Liver (tissue), 8 donors: ENCODE measurements at regions not wholly inside any gene's neighbourhood (a gene's known extent, or its start where the extent isn't known, plus 50 kb on each side); places are given as distances from the start of the nearest gene placed in this dataset.

ENCODE experiments used
- DNase-seq: peaks from one replicate; pipeline ENCODE4 v3.0.0-alpha.2; 2017; ENCODE audit warnings: low spot score
- H3K27ac ChIP-seq, 2 donors: one replicate each; pipeline ENCODE4 v1.7.0; 2013; ENCODE audit warnings: inconsistent platforms in 2 of 2, low read length in 2 of 2, control low read depth in 1 of 2, low read depth in 1 of 2, mild to moderate bottlenecking in 1 of 2
- H3K27me3 ChIP-seq, 4 donors: one replicate each; pipeline versions ENCODE4 v1.6.1 to v1.7.0; 2013; ENCODE audit warnings: low read length in 3 of 4, inconsistent platforms in 1 of 4, mild to moderate bottlenecking in 1 of 4, moderate library complexity in 1 of 4; ENCODE audit not compliant: control insufficient read depth in 4 of 4, insufficient read depth in 4 of 4
- H3K36me3 ChIP-seq, 4 donors: one replicate each; pipeline versions ENCODE4 v1.6.1 to v1.7.0; 2013; ENCODE audit warnings: low read length in 3 of 4, mild to moderate bottlenecking in 3 of 4, low read depth in 1 of 4, moderate library complexity in 1 of 4; ENCODE audit not compliant: control insufficient read depth in 4 of 4, insufficient read depth in 3 of 4
- H3K4me1 ChIP-seq, 4 donors: one replicate each; pipeline versions ENCODE4 v1.6.1 to v1.7.0; 2013; ENCODE audit warnings: low read length in 3 of 4, mild to moderate bottlenecking in 3 of 4, moderate library complexity in 1 of 4; ENCODE audit not compliant: control insufficient read depth in 4 of 4, insufficient read depth in 4 of 4
- H3K4me3 ChIP-seq, 3 donors: one replicate each; pipeline versions ENCODE4 v1.6.1 to v1.7.0; 2013; ENCODE audit warnings: low read length in 3 of 3, control low read depth in 1 of 3, low read depth in 1 of 3, mild to moderate bottlenecking in 1 of 3
- H3K9ac ChIP-seq, 2 donors: one replicate each; pipeline ENCODE4 v1.7.0; 2013; ENCODE audit warnings: low read length in 2 of 2, mild to moderate bottlenecking in 2 of 2, moderate library complexity in 2 of 2, control low read depth in 1 of 2, low read depth in 1 of 2
- H3K9me3 ChIP-seq, 4 donors: one replicate each; pipeline versions ENCODE4 v1.6.1 to v1.7.0; 2013; ENCODE audit warnings: low read length in 3 of 4; ENCODE audit not compliant: control insufficient read depth in 4 of 4
- FOXA1 ChIP-seq: IDR thresholded peaks from 2 replicates; pipeline ENCODE4 v1.6.1; 2016; ENCODE audit warnings: antibody characterized with exemption
- FOXA2 ChIP-seq: IDR thresholded peaks from 2 replicates; pipeline ENCODE4 v1.6.1; 2016; ENCODE audit warnings: antibody characterized with exemption
- GABPA ChIP-seq, 2 donors: IDR thresholded peaks in 1 of 2; conservative IDR thresholded peaks in 1 of 2; 2 replicates each; pipeline ENCODE4 v1.6.1; 2016; ENCODE audit warnings: antibody characterized with exemption in 2 of 2, mild to moderate bottlenecking in 1 of 2, moderate library complexity in 1 of 2
- HNF4A ChIP-seq, 2 donors: conservative IDR thresholded peaks; 2 replicates each; pipeline ENCODE4 v1.6.1; 2016; ENCODE audit warnings: antibody characterized with exemption in 2 of 2, mild to moderate bottlenecking in 2 of 2
- HNF4G ChIP-seq: IDR thresholded peaks from 2 replicates; pipeline ENCODE4 v1.6.1; 2016; ENCODE audit warnings: antibody characterized with exemption
- JUND ChIP-seq, 2 donors: IDR thresholded peaks; 2 replicates each; pipeline ENCODE4 v1.6.1; 2016; ENCODE audit warnings: antibody characterized with exemption in 2 of 2
- NR2F2 ChIP-seq: IDR thresholded peaks from 2 replicates; pipeline ENCODE4 v1.6.1; 2016; ENCODE audit warnings: antibody characterized with exemption
- RAD21 ChIP-seq, 2 donors: IDR thresholded peaks; 2 replicates each; pipeline ENCODE4 v1.6.1; 2016; ENCODE audit warnings: antibody characterized with exemption in 2 of 2, mild to moderate bottlenecking in 2 of 2
- RXRA ChIP-seq, 2 donors: IDR thresholded peaks; 2 replicates each; pipeline ENCODE4 v1.6.1; 2017 to 2018; ENCODE audit warnings: antibody characterized with exemption in 2 of 2, mild to moderate bottlenecking in 1 of 2
- TAF1 ChIP-seq: conservative IDR thresholded peaks from 2 replicates; pipeline ENCODE4 v1.6.1; 2016; ENCODE audit warnings: antibody characterized with exemption, mild to moderate bottlenecking
- YY1 ChIP-seq: IDR thresholded peaks from 2 replicates; pipeline ENCODE4 v1.6.1; 2016; ENCODE audit warnings: antibody characterized with exemption, mild to moderate bottlenecking
- WGBS: extraction: QIAGEN DNeasy Blood & Tissue Kit; methylation state at CpG from one replicate; pipeline ENCODE4 v1.1.7; 2013; 5-methylcytosine and 5-hydroxymethylcytosine counted together
- TF ChIP-seq, protein P1 (sequence below): fragments of 150-350 bp; IDR thresholded peaks from 2 replicates; pipeline ENCODE4 v1.5.1; 2017; ENCODE audit warnings: improper control_type of control experiment, low read depth, low read length; ENCODE audit not compliant: missing input control
- TF ChIP-seq, protein P2 (sequence below): IDR thresholded peaks from 2 replicates; pipeline ENCODE4 v1.6.1; 2016; ENCODE audit warnings: antibody characterized with exemption
- TF ChIP-seq, protein P3 (sequence below): IDR thresholded peaks from 2 replicates; pipeline ENCODE4 v1.6.1; 2016; ENCODE audit warnings: antibody characterized with exemption
- TF ChIP-seq, protein P4 (sequence below): IDR thresholded peaks from 2 replicates; pipeline ENCODE4 v1.6.1; 2016; ENCODE audit warnings: antibody characterized with exemption
- donor health status: healthy.
- donor health status: healthy.
- donor health status: healthy.
- donor health status: healthy.
- donor health status: healthy.

DNA sequence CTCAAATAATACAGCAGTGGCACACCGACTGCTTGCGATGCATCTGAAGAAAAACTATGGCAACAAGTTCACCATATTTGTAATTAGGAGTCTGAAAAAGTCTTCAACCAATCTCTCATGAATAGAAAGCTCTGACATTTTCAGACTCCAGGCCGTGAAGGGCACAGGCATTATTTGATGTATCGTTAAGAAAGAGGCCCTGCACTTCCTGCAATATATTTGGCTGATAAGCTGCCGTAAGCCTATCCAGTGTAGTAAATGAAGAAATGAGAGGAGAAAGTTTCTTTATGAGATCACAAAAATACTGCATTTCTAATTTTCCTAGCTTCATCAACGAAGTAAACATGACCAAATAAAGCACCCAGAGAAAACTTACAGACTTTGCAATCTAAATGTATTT, 613.8 kb upstream of the TECRL start:
- Histone ChIP-seq H3K9ac (no peak overlapping the region), H3K4me3 (no peak overlapping the region), H3K27me3 (no peaks in the 10 kb centered on the region), H3K27ac (no peak overlapping the region), H3K9me3 (no peaks in the 10 kb centered on the region), H3K36me3 (no peaks in the 10 kb centered on the region), H3K4me1 (peaks cover 0 to 6% (median 5%) of the 10 kb centered on the region in 4 donors)
- no peak for DNase-seq
- no peak for TF ChIP-seq JUND (IDR thresholded peaks at IDR 0.05)
- no peak for TF ChIP-seq FOXA1
- no peak for TF ChIP-seq HNF4A (conservative IDR thresholded peaks at IDR 0.05)
- TF ChIP-seq NR2F2: no peak
- no peak for TF ChIP-seq YY1
- no peak for TF ChIP-seq GABPA (IDR thresholded peaks at IDR 0.05 in 1 of 2, conservative IDR thresholded peaks at IDR 0.05 in 1 of 2)
- TF ChIP-seq, protein P1, sequence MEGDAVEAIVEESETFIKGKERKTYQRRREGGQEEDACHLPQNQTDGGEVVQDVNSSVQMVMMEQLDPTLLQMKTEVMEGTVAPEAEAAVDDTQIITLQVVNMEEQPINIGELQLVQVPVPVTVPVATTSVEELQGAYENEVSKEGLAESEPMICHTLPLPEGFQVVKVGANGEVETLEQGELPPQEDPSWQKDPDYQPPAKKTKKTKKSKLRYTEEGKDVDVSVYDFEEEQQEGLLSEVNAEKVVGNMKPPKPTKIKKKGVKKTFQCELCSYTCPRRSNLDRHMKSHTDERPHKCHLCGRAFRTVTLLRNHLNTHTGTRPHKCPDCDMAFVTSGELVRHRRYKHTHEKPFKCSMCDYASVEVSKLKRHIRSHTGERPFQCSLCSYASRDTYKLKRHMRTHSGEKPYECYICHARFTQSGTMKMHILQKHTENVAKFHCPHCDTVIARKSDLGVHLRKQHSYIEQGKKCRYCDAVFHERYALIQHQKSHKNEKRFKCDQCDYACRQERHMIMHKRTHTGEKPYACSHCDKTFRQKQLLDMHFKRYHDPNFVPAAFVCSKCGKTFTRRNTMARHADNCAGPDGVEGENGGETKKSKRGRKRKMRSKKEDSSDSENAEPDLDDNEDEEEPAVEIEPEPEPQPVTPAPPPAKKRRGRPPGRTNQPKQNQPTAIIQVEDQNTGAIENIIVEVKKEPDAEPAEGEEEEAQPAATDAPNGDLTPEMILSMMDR: no peak
- TF ChIP-seq, protein P2, sequence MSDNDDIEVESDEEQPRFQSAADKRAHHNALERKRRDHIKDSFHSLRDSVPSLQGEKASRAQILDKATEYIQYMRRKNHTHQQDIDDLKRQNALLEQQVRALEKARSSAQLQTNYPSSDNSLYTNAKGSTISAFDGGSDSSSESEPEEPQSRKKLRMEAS: no peak
- TF ChIP-seq HNF4G: no peak
- TF ChIP-seq TAF1: no peak
- TF ChIP-seq RXRA (IDR thresholded peaks at IDR 0.05): no peak
- TF ChIP-seq FOXA2: no peak
- TF ChIP-seq, protein P3, sequence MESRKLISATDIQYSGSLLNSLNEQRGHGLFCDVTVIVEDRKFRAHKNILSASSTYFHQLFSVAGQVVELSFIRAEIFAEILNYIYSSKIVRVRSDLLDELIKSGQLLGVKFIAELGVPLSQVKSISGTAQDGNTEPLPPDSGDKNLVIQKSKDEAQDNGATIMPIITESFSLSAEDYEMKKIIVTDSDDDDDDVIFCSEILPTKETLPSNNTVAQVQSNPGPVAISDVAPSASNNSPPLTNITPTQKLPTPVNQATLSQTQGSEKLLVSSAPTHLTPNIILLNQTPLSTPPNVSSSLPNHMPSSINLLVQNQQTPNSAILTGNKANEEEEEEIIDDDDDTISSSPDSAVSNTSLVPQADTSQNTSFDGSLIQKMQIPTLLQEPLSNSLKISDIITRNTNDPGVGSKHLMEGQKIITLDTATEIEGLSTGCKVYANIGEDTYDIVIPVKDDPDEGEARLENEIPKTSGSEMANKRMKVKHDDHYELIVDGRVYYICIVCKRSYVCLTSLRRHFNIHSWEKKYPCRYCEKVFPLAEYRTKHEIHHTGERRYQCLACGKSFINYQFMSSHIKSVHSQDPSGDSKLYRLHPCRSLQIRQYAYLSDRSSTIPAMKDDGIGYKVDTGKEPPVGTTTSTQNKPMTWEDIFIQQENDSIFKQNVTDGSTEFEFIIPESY: no peak
- TF ChIP-seq, protein P4, sequence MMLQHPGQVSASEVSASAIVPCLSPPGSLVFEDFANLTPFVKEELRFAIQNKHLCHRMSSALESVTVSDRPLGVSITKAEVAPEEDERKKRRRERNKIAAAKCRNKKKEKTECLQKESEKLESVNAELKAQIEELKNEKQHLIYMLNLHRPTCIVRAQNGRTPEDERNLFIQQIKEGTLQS: no peak
- WGBS: 55% methylated on average over 6 of the region's 6 CpGs

DNA sequence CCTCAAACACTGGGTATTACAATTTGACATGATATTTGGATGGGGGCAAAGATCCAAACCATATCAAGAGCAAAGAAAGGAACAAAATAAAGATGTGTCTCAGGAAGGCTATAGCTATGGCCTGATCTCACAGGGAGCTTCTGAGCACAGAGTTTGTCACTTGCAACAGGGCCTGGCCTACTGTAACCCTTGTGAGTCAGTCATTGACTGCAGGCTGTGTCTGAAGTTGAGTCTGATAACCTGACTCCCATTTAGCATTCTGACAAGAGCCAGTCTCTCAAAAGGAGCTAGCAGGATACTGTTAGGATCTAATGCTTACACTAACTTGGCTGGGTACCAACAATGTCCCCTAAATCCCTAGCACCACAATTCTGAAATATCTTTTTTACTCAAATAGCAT, 612.5 kb upstream of the TECRL start:
- TF ChIP-seq HNF4A (conservative IDR thresholded peaks at IDR 0.05) (no peak), RAD21 (IDR thresholded peaks at IDR 0.05) (no peak), FOXA1 (no peak), HNF4G (no peak), NR2F2 (no peak), TAF1 (no peak), RXRA (IDR thresholded peaks at IDR 0.05) (no peak)
- TF ChIP-seq, protein P4: no peak
- TF ChIP-seq, protein P1: no peak
- TF ChIP-seq, protein P2: no peak
- H3K4me3 ChIP-seq: no peak overlapping the region
- H3K9me3 ChIP-seq: no peaks in the 10 kb centered on the region
- no peak overlapping the region for H3K27ac ChIP-seq
- H3K27me3 ChIP-seq: no peaks in the 10 kb centered on the region
- H3K36me3 ChIP-seq: no peaks in the 10 kb centered on the region
- no peak overlapping the region for H3K9ac ChIP-seq
- H3K4me1 ChIP-seq: peaks cover 0 to 10% (median 6%) of the 10 kb centered on the region in 4 donors
- no peak for DNase-seq
